Neuronal stem cell (in vitro differentiated cells): ENCODE measurements at regions not wholly inside any gene's neighbourhood (a gene's known extent, or its start where the extent isn't known, plus 50 kb on each side); places are given as distances from the start of the nearest gene placed in this dataset.
A peak's percentile ranks its signal among the peaks of the same experiment; 100 is the strongest.

Experiments
- DNase-seq: peaks from one replicate; pipeline ENCODE4 v3.0.0-alpha.2; 2013; ENCODE audit warnings: low spot score
- H2AFZ ChIP-seq: one replicate; pipeline ENCODE4 v1.6.1; 2013; ENCODE audit warnings: mild to moderate bottlenecking, low read length, inconsistent platforms
- H2AK5ac ChIP-seq: 2 replicates; pipeline ENCODE4 v1.6.1; 2013; ENCODE audit warnings: low read depth, mild to moderate bottlenecking, inconsistent platforms, low read length, moderate library complexity, mixed read lengths
- H2BK120ac ChIP-seq: 2 replicates; pipeline ENCODE4 v1.6.1; 2013; ENCODE audit warnings: low read depth, mild to moderate bottlenecking, inconsistent platforms, low read length, moderate library complexity, mixed read lengths
- H2BK12ac ChIP-seq: one replicate; pipeline ENCODE4 v1.6.1; 2013; ENCODE audit warnings: low read length, inconsistent platforms
- H2BK15ac ChIP-seq: 2 replicates; pipeline ENCODE4 v1.6.1; 2013; ENCODE audit warnings: mild to moderate bottlenecking, low read length, inconsistent platforms, mixed read lengths
- H2BK5ac ChIP-seq: one replicate; pipeline ENCODE4 v1.6.1; 2013; ENCODE audit warnings: inconsistent platforms, mild to moderate bottlenecking, low read length, moderate library complexity
- H3K14ac ChIP-seq: one replicate; pipeline ENCODE4 v1.6.1; 2013; ENCODE audit warnings: low read length, inconsistent platforms
- H3K18ac ChIP-seq: 2 replicates; pipeline ENCODE4 v1.6.1; 2013; ENCODE audit warnings: low read length, inconsistent platforms
- H3K23ac ChIP-seq: 2 replicates; pipeline ENCODE4 v1.6.1; 2013; ENCODE audit warnings: low read depth, mild to moderate bottlenecking, mixed read lengths, low read length, inconsistent platforms; ENCODE audit not compliant: poor library complexity
- H3K27ac ChIP-seq: replicated peaks from 3 replicates; pipeline ENCODE4 v1.5.1; 2013; ENCODE audit warnings: low read length, inconsistent platforms
- H3K27me3 ChIP-seq, 3 experiments: 2 replicates each; pipeline ENCODE4 v1.6.1; 2013; ENCODE audit warnings: low read length in 3 of 3, mild to moderate bottlenecking in 2 of 3, inconsistent platforms in 1 of 3, low read depth in 1 of 3, mixed read lengths in 1 of 3, moderate library complexity in 1 of 3; ENCODE audit not compliant: control insufficient read depth in 3 of 3, insufficient read depth in 3 of 3
- H3K36me3 ChIP-seq, 2 donors: replicated peaks in 1 of 2; 2 replicates each; pipeline ENCODE4 v1.6.1; 2013; ENCODE audit warnings: low read length in 2 of 2; ENCODE audit not compliant: control insufficient read depth in 2 of 2, insufficient read depth in 2 of 2
- H3K4ac ChIP-seq: 2 replicates; pipeline ENCODE4 v1.6.1; 2013; ENCODE audit warnings: inconsistent platforms, mild to moderate bottlenecking, low read length, moderate library complexity
- H3K4me1 ChIP-seq, 2 donors: 1 replicate in 1 of 2; 2 replicates in 1 of 2; pipeline ENCODE4 v1.6.1; 2013; ENCODE audit warnings: low read length in 2 of 2, low read depth in 1 of 2; ENCODE audit not compliant: control insufficient read depth in 2 of 2, insufficient read depth in 1 of 2
- H3K4me2 ChIP-seq: one replicate; pipeline ENCODE4 v1.6.1; 2013; ENCODE audit warnings: mild to moderate bottlenecking, low read length, inconsistent platforms; ENCODE audit not compliant: insufficient read depth, poor library complexity, severe bottlenecking
- H3K4me3 ChIP-seq, 2 donors: 2 replicates each; pipeline ENCODE4 v1.5.1; 2013; ENCODE audit warnings: low read length in 2 of 2, mild to moderate bottlenecking in 2 of 2, inconsistent platforms in 1 of 2, moderate library complexity in 1 of 2
- H3K79me1 ChIP-seq: one replicate; pipeline ENCODE4 v1.6.1; 2013; ENCODE audit warnings: low read depth, mild to moderate bottlenecking, inconsistent platforms, low read length, moderate library complexity
- H3K9ac ChIP-seq: one replicate; pipeline ENCODE4 v1.6.1; 2013; ENCODE audit warnings: mild to moderate bottlenecking, low read depth, low read length, inconsistent platforms; ENCODE audit not compliant: poor library complexity
- H3K9me3 ChIP-seq, 2 donors: replicated peaks in 1 of 2; 2 replicates each; pipeline versions ENCODE3 to v1.6.1; 2013; ENCODE audit warnings: low read length in 2 of 2, mild to moderate bottlenecking in 2 of 2, inconsistent platforms in 1 of 2, low read depth in 1 of 2, mixed read lengths in 1 of 2, moderate library complexity in 1 of 2; ENCODE audit not compliant: control insufficient read depth in 2 of 2, insufficient read depth in 1 of 2
- H4K8ac ChIP-seq: one replicate; pipeline ENCODE4 v1.6.1; 2013; ENCODE audit warnings: low read depth, mild to moderate bottlenecking, inconsistent platforms, low read length, moderate library complexity
- H4K91ac ChIP-seq: one replicate; pipeline ENCODE4 v1.6.1; 2013; ENCODE audit warnings: low read length, low read depth, mild to moderate bottlenecking, inconsistent platforms; ENCODE audit not compliant: poor library complexity
- WGBS, 2 donors: extraction: QIAGEN DNeasy Blood & Tissue Kit; methylation state at CpG; one replicate each; pipeline ENCODE4 v1.1.7; 2013; ENCODE audit warnings: missing lambda C conversion rate in 2 of 2, mixed read lengths in 1 of 2; ENCODE audit not compliant: insufficient read length in 2 of 2, insufficient replicate concordance in 1 of 2; ENCODE audit errors: extremely low coverage in 2 of 2; 5-methylcytosine and 5-hydroxymethylcytosine counted together

DNA sequence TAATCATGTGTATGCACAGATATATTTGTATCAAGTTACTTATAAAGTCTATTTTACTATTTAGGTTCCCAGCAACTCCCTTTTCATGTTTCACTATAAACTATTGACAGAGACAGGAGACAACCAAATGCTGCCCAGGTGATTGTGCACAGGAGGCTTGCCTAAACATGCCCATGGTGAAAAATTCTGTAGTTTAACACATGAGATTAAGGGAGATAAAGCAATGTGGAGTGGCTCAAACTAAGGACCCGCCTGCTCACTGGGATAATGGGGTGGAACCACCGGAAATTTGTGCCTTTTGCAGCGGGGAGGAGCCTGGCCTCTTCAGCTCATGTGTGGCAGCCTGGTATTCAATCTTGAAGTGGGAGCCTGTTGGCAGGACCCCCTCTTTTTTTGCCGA lies 459.5 kb upstream of the CNTN5 start:
- Histone ChIP-seq H3K9ac (no peak overlapping the region), H3K27me3 (no peaks in the 10 kb centered on the region), H3K18ac (no peak overlapping the region), H3K4me2 (no peak overlapping the region), H3K4me1 (no peaks in the 10 kb centered on the region), H2AK5ac (no peak overlapping the region), H4K91ac (no peak overlapping the region), H2BK5ac (no peak overlapping the region), H3K14ac (no peak overlapping the region), H3K79me1 (no peaks in the 10 kb centered on the region), H3K9me3 (no peaks in the 10 kb centered on the region), H2AFZ (peak overlapping the region; percentile 59), H4K8ac (no peak overlapping the region), H3K4me3 (no peak overlapping the region), H3K27ac (no peak overlapping the region), H3K4ac (no peak overlapping the region), H2BK12ac (no peak overlapping the region), H3K36me3 (no peaks in the 10 kb centered on the region), H3K23ac (no peak overlapping the region), H2BK15ac (no peak overlapping the region), H2BK120ac (no peak overlapping the region)
- no peak for DNase-seq
- no CpG with 5 or more reads among the region's 4 CpGs for WGBS, 2 donors

- no peaks in the 10 kb centered on the region for H3K9me3 ChIP-seq
- DNase-seq = no peak
- H3K79me1 ChIP-seq = no peaks in the 10 kb centered on the region
- H3K4me2 ChIP-seq = no peak overlapping the region
- no peak overlapping the region for H2BK5ac ChIP-seq
- H3K14ac ChIP-seq = no peak overlapping the region
- no peaks in the 10 kb centered on the region for H3K27me3 ChIP-seq
- no peak overlapping the region for H2BK12ac ChIP-seq
- H3K36me3 ChIP-seq = no peaks in the 10 kb centered on the region
- no peak overlapping the region for H2AFZ ChIP-seq
- H3K9ac ChIP-seq = no peak overlapping the region
- no peak overlapping the region for H2BK120ac ChIP-seq
- no peak overlapping the region for H3K27ac ChIP-seq
- no peak overlapping the region for H4K8ac ChIP-seq
- no peak overlapping the region for H2AK5ac ChIP-seq
- H3K4me1 ChIP-seq = no peaks in the 10 kb centered on the region
- H3K18ac ChIP-seq = no peak overlapping the region
- no peak overlapping the region for H3K23ac ChIP-seq
- H3K4ac ChIP-seq = no peak overlapping the region
- H4K91ac ChIP-seq = no peak overlapping the region
- H2BK15ac ChIP-seq = no peak overlapping the region
- H3K4me3 ChIP-seq = no peak overlapping the region
Observed at GRCh38 chr11:98561877-98562395, 458.8 kb upstream of the CNTN5 start.

- DNase-seq = no peak
- no peaks in the 10 kb centered on the region for H3K36me3 ChIP-seq
- no peaks in the 10 kb centered on the region for H3K4me1 ChIP-seq
- no peaks in the 10 kb centered on the region for H3K27me3 ChIP-seq
- no peak overlapping the region for H3K18ac ChIP-seq
- no peaks in the 10 kb centered on the region for H3K79me1 ChIP-seq
- no CpG with 5 or more reads among the region's 3 CpGs for WGBS, 2 donors
- H3K9me3 ChIP-seq = no peaks in the 10 kb centered on the region
- H2BK120ac ChIP-seq = no peak overlapping the region
- no peak overlapping the region for H4K8ac ChIP-seq
- H2BK15ac ChIP-seq = no peak overlapping the region
- no peak overlapping the region for H2BK12ac ChIP-seq
- no peak overlapping the region for H2AFZ ChIP-seq
- no peak overlapping the region for H3K9ac ChIP-seq
- no peak overlapping the region for H3K27ac ChIP-seq
- no peak overlapping the region for H2BK5ac ChIP-seq
- no peak overlapping the region for H4K91ac ChIP-seq
- H3K23ac ChIP-seq = no peak overlapping the region
- H3K4ac ChIP-seq = no peak overlapping the region
- H3K14ac ChIP-seq = no peak overlapping the region
- no peak overlapping the region for H2AK5ac ChIP-seq
- H3K4me2 ChIP-seq = no peak overlapping the region
- H3K4me3 ChIP-seq = no peak overlapping the region
Observed at GRCh38 chr11:98564233-98564632, 456.5 kb upstream of the CNTN5 start.

GRCh38 chr11:98564881-98565280 lies 455.9 kb upstream of the CNTN5 start:
- H3K9me3 ChIP-seq = no peaks in the 10 kb centered on the region
- no peaks in the 10 kb centered on the region for H3K27me3 ChIP-seq
- no peak overlapping the region for H3K14ac ChIP-seq
- no peaks in the 10 kb centered on the region for H3K79me1 ChIP-seq
- H2BK12ac ChIP-seq = no peak overlapping the region
- no peak overlapping the region for H3K4me3 ChIP-seq
- no peak overlapping the region for H2AK5ac ChIP-seq
- no peak overlapping the region for H4K8ac ChIP-seq
- H2BK5ac ChIP-seq = no peak overlapping the region
- no peak overlapping the region for H3K4me2 ChIP-seq
- no peak overlapping the region for H2AFZ ChIP-seq
- peak; percentile 4 for DNase-seq
- H4K91ac ChIP-seq = no peak overlapping the region
- no CpG with 5 or more reads among the region's 4 CpGs for WGBS, 2 donors
- H3K23ac ChIP-seq = no peak overlapping the region
- no peaks in the 10 kb centered on the region for H3K4me1 ChIP-seq
- no peak overlapping the region for H3K4ac ChIP-seq
- no peak overlapping the region for H2BK15ac ChIP-seq
- H2BK120ac ChIP-seq = no peak overlapping the region
- H3K27ac ChIP-seq = no peak overlapping the region
- no peaks in the 10 kb centered on the region for H3K36me3 ChIP-seq
- no peak overlapping the region for H3K18ac ChIP-seq
- no peak overlapping the region for H3K9ac ChIP-seq
